Caki2 (cell line): ENCODE measurements at regions not wholly inside any gene's neighbourhood (a gene's known extent, or its start where the extent isn't known, plus 50 kb on each side); places are given as distances from the start of the nearest gene placed in this dataset.
"Not testable (repeated sequence)": the region's sequence is repeated elsewhere in the genome, so short reads cannot be mapped to it uniquely, and the experiment has no call there.

Source experiments
- DNase-seq: peaks from one replicate; pipeline ENCODE4 v3.0.0-alpha.2; 2015; ENCODE audit warnings: low read depth
- in situ Hi-C: cut with HindIII; loops from 2 replicates; pipeline ENCODE4 v1.10.0; 2016; ENCODE audit warnings: low sequenced_read_pairs, low pct_unique_long_range_greater_than_20kb, mixed read lengths

DNA sequence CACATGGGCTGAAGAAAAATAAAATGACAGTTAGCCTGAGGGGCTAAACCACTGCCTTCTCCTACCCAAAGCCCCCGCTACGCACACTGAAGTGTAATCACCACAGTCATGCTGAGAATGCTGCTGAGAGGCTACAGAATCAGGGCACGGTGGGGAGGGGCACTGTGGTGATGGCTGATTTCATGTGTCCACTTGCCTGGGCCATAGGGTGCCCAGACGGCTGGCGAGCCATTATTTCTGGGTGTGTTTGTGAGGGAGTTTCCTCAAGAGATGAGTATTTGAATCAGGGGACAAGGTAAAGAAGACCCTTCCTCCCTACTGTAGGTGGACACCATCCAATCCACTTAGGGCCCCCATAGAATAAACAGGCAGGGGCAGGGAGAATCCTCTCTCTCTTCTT lies 1313.2 kb downstream of the TBC1D22A start:
- no peak for DNase-seq

DNA sequence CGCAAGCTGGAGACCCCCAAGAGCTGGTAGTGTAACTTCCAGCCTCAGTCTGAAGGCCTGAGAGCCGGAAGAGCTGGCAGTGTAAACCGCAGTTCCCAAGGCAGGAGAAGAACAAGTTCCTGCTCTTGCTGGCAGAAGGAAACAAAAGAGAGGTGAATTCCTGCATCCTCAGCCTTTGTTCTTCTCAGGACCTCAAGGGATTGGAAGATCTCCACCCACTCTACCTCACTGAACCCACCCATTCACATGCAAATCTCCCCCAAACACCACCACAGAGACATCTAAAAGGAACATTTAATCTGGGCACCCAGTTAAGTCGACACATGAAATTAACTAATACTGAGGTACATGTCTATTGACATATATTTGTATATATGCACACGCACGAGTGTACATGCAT lies 1310.3 kb downstream of the TBC1D22A start:
- DNase-seq: no peak
- in situ Hi-C loops: no loop called here

More for the DNA sequence above, 1313.2 kb downstream of the TBC1D22A start:
- in situ Hi-C loops: no loop called here

DNA sequence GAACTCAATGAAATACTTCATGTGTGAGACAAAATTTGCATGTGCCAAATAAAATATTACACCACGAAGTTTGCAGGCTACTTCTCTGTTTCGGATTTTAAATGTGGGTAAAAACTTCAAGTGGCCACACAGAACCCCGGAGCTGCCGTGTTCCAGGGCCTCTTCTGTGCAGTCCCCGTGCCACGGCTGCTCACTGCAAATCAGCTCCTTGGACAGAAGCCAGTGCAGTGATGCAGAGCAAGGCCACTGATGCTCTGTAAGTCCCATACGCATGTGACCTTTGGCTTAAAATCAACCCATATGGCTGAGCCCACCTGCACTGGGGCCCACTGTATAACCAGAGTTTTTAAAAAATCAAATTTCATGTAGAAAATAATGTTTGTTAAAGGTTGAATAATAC lies 1309.4 kb downstream of the TBC1D22A start:
- in situ Hi-C loops: no loop called here
- no peak for DNase-seq

DNA sequence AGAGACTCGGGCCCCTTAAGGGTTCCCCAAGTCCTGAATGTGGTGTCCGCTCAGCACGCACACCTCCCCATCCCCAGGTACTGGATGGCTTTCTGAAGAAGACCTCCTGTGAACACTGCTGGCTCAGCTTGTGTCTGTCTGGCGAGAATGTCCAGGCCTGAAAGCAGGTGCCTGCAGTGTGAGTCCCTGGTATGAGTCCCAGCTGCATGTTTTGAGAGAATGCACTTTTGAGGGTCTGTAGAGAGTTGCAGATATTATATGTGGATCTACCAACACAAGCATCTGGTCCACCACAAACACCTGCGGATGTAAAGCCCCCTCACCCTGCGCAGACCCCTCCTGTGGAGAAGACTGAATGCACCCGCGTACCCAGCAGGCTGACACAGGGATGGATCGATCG lies 1308.9 kb downstream of the TBC1D22A start:
- in situ Hi-C loops: no loop called here
- DNase-seq: no peak

DNA sequence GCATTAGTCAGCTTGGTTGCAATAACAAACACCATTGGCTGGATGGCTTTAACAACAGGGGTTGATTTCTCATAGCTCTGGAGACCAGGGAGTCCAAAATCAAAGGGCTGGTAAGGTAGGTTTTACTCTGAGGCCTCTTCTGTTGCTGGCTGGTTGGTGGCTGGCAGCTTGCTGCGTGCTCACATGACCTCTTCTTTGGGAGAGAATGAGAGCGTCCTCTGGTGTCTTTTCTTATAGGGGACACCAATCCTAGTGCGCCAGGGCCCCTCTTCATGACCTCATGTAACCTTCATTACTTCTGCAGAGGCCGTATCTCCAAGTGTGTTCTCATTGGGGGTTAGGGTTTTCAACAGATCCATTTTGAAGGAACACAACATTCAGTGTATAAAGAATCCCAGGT lies 1308.3 kb downstream of the TBC1D22A start:
- in situ Hi-C loops: no loop called here

DNA sequence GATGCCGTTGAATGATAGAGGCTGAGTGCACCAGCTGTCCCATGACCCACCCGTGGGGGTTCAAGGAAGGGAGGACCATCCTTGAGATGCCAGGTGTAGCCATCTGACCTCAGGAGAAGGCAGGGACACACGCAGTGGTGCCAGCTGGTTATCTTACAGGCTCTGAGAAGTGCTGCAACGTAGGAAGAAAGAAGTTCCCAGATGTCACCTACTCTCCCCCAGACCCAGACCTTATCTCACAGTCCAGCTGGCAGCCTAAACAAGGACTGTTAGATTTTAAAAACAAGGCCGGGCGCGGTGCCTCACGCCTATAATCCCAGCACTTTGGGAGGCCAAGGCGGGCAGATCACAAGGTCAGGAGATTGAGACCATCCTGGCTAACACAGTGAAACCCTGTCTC lies 1307.6 kb downstream of the TBC1D22A start:
- in situ Hi-C loops: no loop called here
- DNase-seq: no peak

More for the DNA sequence above, 1308.3 kb downstream of the TBC1D22A start:
- DNase-seq: no peak

DNA sequence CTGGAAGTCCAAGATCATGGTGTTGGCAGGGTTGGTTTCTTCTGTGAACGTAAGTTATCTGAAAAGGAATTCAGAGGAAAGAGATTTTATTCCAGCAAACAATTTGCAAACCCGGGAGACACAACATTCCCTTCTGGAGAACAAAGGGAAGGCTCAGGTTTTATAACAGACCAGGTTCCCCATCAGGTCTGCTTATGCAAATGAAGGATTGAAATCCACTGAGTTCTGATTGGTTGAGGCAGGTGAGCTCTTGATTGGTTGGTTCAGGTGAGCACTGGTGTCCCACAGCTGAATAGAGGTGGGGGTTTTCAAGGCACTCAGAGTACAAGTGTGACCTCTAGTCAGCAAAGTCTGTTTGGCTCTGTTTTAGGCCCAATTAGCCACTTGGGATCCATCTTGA lies 1306.8 kb downstream of the TBC1D22A start:
- no peak for DNase-seq
- in situ Hi-C loops: no loop called here

DNA sequence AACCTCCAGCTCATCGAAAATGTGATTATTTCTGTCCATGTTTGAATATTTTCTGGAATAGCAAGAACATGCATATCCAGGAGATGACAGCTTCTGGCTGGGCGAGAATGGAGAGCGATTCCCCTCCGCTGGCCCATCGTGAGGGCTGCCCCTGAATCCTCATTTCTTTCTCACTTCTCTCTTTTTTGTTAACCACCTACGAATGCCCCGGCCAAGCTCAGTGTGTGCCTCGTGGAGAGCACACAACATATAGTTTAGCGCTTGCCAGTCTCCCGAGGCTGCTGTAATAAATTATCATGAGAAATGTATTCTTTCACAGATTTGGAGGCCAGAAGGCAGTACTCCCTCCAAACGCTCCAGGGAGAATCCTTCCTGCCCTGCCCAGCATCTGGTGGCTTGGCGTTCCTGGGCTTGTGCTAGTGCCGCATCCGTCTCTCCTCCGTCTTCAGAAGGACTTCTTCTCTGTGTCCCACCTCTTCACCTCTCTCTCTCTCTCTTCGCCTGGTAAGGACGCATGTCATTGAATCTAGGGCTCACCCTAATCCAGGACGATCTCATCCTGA lies 1306.0 kb downstream of the TBC1D22A start:
- in situ Hi-C loops: no loop called here
- no peak for DNase-seq

DNA sequence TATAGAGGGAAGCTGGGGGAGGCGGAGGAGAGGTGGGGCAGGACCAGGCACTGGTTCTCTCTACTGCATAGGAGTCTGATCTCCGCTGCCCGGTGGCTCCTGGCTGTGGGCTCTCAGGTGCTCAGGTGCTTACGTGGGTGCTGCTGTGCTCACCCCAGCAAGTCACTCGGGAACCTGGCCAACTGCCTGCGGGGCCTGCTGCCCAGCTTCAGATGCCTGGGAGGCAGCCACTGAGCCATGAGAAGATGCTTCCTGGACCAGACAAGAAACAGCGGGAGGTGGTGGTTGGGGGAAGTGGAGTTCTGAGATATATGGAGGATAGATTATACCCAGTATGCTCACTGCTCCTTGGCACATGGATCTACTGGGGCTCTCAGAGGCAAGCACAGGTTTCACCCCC lies 1303.4 kb downstream of the TBC1D22A start:
- peak; percentile 5 for DNase-seq
- in situ Hi-C loops: no loop called here

DNA sequence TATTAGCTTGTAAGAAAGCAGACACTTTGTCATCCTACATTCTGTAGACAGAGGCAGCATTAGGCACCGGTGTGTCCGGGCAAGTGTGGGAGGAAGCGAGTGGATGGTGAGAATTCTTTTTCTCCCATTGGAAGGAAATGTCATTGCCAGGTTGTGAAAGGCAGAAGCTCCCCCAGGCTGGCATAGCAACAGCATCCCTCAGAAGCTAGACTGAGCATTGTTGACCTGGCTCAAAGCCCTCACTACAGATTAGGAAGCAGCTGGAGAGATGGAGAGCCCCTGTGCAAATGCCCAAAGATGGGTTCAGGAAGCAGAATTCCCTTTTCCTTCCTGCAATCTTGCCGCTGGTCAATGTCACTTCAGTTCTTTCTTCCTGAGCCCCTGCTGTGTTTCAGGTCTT lies 1299.3 kb downstream of the TBC1D22A start:
- in situ Hi-C loops: no loop called here
- no peak for DNase-seq

DNA sequence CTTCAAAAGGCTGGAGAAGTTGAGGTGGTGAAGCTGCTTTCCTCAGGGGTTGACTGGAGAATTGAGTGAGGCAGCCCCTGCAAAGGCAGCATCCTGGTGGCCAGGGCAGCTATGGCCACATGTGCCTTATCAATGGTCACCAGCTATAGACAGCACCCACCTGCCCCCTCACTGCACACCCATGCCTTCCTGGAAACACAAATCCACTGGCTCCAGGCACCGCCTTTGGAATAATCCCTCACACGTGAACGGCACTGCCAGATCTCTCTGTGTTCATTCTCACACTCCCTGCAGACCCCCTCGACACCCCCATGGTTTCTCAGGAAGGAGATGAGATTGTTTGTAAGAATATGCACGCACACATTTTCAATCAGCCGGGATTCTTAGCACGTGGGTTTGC lies 1297.8 kb downstream of the TBC1D22A start:
- DNase-seq: no peak
- in situ Hi-C loops: no loop called here

DNA sequence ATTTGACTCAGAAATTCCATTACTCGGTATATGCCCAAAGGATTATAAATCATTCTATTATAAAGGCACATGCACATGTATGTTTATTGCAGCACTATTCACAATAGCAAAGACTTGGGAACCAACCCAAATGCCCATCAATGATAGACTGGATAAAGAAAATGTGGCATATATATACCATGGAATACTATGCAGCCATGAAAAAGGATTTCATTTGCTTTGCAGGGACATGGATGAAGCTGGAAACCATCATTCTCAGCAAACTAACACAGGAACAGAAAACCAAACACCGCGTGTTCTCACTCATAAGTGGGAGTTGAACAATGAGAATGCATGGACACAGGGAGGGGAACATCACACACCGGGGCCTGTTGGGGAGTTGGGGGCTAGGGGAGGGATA lies 1297.1 kb downstream of the TBC1D22A start:
- DNase-seq, in situ Hi-C loops: not testable (repeated sequence)

DNA sequence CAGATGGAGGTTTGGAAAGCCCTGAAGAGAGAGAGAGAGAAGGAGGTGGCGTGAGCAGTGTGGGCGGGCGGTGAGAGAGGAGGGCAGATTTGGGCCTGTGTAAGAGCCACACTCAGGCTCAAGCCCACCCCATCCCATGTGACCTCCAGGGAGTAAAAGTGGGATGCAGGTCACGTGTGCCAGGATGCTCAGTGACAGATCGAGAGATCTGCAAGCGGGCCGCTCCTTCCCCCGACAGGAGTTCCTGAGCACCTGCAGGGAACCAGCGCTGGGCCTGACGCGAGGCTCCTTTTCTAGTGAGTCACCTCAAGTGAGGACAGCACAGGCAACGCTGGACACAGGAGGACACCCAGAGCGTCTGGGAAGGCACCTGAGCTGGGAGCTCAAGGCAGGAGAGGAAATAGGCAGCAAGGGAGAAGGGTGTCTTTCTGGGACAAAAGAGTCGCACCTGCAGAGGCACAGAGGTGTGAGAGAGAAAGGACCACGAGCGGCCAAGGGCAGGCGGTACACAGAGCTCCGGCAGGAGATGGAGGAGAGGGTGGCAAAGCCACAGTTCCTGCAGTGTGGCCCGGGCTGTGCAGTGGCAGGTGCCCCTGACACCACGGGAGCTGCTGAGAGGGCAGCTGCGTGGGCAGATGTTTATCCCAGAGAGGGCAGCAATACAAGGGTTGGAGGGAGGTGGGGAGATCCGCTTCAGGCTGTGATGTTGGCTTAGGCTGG lies 1294.8 kb downstream of the TBC1D22A start:
- no peak for DNase-seq
- in situ Hi-C loops: no loop called here

DNA sequence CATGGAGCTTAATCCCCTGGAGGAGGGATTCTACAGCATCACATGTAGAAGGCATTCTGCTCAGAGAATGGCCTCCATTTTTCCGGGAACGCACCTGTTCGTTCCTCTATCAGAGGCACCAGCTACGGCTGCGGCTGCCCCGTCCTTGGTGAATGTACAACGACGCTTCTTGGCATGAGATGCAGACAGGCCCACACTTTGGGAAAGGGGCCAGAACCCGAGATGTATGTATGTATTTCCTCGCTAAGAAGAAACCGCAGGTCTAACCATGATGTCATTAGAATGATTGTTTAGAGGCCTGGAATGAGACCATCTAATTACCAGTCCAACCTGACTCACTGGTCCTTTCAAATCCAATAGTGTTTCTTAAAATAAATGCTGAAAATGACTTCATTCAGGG lies 1293.4 kb downstream of the TBC1D22A start:
- in situ Hi-C loops: no loop called here
- no peak for DNase-seq

DNA sequence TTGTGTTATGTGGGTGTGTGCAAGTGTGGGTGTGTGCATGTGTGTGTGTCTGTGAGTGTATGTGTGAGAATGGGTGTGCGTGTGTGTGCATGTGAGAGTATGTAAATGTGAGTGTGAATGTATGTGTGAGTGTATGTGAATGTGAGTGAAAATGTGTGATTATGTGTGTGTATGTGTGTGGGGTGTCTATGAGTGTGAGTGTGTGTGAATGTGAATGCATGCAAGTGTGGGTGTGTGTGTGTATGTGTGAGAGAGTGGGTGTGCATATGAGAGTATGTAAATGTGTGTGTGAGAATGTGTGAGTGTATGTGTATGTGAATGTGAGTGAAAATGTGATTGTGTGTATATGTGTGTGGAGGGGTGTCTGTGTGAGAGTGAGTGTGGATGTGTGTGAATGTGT lies 1292.7 kb downstream of the TBC1D22A start:
- in situ Hi-C loops: no loop called here
- DNase-seq: no peak

DNA sequence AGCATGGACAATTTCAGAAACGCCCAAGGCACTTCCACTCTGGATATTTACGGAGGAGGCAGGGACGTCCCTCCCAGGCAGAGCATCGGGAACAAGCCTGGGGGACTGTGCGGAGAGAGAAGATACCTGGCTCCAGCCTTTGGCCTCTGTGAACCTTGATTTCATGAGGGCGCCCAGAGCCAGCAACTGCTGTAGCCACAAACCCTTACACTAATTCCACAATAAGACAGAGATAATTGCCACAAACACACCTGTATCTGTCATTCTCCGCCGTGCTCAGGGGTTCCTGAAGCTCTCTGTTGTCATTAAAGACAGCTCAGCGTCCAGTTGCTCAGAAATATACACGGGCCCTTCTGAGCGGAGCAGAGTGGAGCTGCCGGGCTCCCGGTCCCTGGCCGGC lies 1292.1 kb downstream of the TBC1D22A start:
- in situ Hi-C loops: no loop called here
- DNase-seq: no peak

DNA sequence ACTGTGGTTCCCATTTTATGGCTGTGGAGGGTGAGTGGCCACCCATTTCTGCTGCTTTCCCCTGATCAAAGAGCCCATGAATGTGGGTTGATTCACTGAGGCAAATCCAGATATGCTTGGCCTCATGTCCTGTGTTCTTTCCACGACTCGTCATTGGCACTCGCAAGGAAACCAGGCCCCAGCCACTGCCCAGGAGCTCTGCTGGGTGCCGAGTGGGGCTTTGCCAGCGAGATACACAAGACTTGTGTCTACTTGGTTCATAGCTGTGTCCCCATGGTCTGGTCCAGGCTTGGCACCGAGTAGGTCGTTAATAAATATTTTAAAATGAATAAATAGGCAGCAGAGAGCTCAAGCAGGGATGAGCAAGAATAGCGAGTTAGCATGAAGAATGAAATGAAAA lies 1291.5 kb downstream of the TBC1D22A start:
- DNase-seq: no peak

DNA sequence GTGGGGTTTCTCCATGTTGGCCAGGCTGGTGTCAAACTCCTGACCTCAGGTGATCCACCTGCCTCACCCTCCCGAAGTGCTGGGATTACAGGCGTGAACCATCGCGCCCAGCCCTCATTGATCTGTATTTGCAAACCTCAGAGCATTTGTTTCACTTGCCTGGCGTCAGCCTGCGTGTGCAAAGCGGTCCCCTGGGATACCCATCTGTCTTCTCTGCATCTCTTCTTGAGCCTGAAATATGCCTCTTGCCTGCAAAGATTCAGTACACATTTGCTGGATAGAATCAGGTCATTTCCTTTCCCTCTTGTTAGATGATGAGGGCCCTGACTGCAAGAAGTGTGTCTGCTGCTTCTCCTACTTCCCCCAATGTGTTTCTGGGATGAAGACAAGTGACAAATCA lies 1291.0 kb downstream of the TBC1D22A start:
- no peak for DNase-seq
- in situ Hi-C loops: no loop called here

More for the DNA sequence above, 1291.5 kb downstream of the TBC1D22A start:
- in situ Hi-C loops: no loop called here

DNA sequence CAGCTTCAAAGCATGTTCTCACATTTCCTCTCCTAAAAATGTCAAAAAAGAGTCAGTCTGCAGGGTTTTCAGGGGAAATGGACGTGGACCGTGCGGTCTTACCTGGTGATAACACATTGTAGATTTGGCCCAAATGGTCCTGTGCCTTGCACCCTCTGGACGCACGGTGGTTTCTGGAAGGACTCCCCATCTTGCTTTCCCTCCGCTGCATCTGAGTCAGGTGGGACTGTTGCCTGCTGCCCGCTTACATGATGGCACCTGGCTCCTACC lies 1290.1 kb downstream of the TBC1D22A start:
- no peak for DNase-seq
- in situ Hi-C loops: no loop called here

DNA sequence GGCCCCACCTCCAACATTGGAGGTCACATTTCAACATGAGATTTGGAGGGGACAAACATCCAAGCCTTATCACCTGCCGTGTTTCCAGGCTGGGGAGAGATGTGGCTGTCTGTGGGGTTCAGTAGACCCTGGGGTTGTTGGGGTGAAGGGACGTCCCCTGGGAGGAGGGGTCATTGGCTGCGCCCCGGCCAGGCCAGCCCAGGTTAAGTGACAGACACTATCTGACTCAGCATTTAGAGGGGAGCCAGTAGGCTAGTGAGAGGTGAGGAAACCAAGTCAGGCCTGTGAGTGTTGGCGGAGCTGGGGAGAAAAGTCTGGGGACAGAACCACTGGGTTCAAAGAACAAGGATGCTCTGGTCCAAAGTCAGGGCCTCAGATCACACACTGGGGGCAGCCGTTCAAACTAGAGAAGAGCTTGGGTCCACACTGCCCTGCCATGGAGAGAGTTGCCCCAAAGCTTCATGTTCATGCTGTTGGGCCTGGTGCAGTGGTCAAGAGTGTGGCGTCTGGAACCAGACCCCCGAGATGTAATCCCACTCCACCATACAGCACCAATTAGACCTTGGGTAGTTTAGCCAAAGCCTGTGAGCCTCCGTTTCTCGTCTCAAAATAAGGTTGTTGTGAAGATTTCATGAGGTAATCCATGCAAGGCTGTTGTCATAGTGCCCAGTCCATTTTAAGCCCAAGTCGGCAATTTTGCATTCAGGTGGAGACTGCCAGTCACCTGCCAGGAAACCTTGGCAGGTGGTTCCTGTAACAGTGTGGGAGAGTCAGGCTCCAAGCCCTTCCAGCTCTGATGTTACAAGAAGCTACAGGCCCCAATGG lies 1289.6 kb downstream of the TBC1D22A start:
- in situ Hi-C loops: no loop called here

More for the DNA sequence above, 1289.6 kb downstream of the TBC1D22A start:
- DNase-seq: no peak
